ENCODE measurements at regions not wholly inside any gene's neighbourhood (a gene's known extent, or its start where the extent isn't known, plus 50 kb on each side); places are given as distances from the start of the nearest gene placed in this dataset.
"Not testable (repeated sequence)": the region's sequence is repeated elsewhere in the genome, so short reads cannot be mapped to it uniquely, and the experiment has no call there.

DNA sequence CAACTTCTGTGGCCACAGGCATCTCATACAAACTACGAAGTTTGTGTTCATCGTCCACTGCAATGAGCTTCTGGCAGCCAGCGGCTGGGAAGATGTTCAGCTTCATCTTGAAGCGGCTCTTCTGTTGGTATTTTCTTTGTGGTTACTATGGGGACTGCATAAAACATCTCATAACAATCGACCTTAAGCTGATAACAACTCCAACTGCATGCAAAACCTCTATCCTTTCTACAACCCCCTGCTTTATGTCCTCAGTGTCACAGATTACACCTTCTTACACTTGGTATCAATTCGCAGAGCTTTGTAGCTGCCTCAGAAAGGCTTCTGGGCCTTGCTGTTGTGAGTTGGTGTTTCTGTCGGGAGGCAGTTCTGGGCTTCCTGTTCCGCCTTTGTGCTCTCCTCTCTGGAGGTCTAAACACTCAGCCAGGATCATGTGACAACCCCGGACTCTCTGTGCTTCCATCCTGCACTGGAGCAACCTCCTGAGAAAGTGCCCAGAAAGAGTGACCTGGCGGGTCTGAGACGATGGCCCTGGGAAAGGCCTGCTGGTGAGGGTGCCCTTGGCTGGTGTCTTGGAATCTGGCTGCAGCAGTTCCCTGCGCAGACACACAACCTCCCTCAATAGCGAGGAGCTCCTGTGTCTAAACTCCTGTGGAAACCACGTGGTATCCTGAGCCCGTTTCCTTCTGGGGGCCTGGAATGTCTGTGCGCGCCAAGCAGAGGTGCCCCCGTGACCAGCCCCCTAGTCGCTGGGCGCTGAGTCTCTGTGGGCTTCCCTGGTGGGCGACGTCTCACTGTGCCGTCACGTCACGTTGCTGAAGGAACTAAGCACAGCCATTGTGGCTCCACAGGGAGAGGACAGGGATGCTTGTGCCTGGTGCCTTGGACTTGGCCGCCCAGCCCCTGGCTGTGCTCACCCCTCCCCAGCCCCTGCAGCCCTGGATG is 339.6 kb downstream of the ADGRD1 start:
- TF ChIP-seq, protein P1, sequence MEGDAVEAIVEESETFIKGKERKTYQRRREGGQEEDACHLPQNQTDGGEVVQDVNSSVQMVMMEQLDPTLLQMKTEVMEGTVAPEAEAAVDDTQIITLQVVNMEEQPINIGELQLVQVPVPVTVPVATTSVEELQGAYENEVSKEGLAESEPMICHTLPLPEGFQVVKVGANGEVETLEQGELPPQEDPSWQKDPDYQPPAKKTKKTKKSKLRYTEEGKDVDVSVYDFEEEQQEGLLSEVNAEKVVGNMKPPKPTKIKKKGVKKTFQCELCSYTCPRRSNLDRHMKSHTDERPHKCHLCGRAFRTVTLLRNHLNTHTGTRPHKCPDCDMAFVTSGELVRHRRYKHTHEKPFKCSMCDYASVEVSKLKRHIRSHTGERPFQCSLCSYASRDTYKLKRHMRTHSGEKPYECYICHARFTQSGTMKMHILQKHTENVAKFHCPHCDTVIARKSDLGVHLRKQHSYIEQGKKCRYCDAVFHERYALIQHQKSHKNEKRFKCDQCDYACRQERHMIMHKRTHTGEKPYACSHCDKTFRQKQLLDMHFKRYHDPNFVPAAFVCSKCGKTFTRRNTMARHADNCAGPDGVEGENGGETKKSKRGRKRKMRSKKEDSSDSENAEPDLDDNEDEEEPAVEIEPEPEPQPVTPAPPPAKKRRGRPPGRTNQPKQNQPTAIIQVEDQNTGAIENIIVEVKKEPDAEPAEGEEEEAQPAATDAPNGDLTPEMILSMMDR (optimal IDR thresholded peaks at IDR 0.05 in 1 of 3, IDR thresholded peaks at IDR 0.05 in 1 of 3, conservative IDR thresholded peaks at IDR 0.05 in 1 of 3; ENCODE audit: extremely low read depth in 1 of 3, insufficient read depth in 2 of 3, low read length in 3 of 3) = not testable (repeated sequence)
- TF ChIP-seq EZH2 (IDR thresholded peaks at IDR 0.05; ENCODE audit: low read length) = not testable (repeated sequence)

Measured in keratinocyte (primary cell).